GM10266 (cell line): ENCODE measurements at regions not wholly inside any gene's neighbourhood (a gene's known extent, or its start where the extent isn't known, plus 50 kb on each side); places are given as distances from the start of the nearest gene placed in this dataset.

ENCODE experiments used
- DNase-seq: peaks from one replicate; pipeline ENCODE4 v3.0.0; 2012; ENCODE audit errors: extremely low spot score
- TF ChIP-seq, protein P1 (sequence below): IDR thresholded peaks from 2 replicates; pipeline ENCODE4 v1.5.1; 2012; ENCODE audit warnings: mild to moderate bottlenecking, low read depth; ENCODE audit not compliant: control insufficient read depth, insufficient read depth; ENCODE audit errors: missing control alignments

DNA sequence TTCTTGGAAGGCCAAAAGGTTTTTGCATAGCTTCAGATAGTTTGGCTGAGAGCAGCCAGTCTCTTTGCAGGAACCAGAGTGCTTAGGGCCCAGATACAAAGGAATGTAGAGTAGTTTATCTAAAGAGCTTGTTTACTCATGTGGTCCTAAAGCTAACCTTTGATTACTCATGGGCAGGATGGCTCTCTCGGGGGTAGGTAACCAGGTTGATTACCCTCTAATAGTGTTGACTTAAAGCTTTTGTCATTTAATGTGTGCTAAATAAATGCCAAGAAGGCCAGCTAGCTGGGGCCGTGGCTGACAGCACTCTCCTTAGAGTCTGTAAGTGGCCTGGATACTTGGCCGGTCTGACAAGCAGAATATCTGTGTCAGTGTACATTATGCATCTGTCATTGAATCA lies 69.7 kb upstream of the MAGEB16 start:
- no peak for DNase-seq
- TF ChIP-seq, protein P1, sequence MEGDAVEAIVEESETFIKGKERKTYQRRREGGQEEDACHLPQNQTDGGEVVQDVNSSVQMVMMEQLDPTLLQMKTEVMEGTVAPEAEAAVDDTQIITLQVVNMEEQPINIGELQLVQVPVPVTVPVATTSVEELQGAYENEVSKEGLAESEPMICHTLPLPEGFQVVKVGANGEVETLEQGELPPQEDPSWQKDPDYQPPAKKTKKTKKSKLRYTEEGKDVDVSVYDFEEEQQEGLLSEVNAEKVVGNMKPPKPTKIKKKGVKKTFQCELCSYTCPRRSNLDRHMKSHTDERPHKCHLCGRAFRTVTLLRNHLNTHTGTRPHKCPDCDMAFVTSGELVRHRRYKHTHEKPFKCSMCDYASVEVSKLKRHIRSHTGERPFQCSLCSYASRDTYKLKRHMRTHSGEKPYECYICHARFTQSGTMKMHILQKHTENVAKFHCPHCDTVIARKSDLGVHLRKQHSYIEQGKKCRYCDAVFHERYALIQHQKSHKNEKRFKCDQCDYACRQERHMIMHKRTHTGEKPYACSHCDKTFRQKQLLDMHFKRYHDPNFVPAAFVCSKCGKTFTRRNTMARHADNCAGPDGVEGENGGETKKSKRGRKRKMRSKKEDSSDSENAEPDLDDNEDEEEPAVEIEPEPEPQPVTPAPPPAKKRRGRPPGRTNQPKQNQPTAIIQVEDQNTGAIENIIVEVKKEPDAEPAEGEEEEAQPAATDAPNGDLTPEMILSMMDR, result no peak

DNA sequence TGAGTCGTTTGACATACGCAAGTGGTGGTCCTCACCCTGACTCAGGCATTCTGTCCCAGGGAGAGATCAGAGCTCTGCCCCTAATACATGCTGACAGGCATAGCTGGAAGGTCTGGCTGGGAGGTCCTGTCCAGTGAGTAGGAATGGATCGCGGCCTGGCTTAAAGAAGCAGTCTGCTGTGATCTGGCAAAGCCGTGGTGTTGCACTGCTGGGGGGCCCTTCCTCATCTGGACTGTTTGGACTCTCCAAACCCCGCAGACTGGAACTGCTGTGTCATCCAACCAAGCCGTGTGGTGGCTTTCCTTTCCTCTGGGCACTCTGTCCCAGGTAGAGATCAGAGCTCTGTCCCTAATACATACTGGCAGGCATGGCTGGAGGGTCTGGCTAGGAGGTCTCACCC lies 64.3 kb upstream of the MAGEB16 start:
- TF ChIP-seq, protein P1, result no peak
- no peak for DNase-seq

DNA sequence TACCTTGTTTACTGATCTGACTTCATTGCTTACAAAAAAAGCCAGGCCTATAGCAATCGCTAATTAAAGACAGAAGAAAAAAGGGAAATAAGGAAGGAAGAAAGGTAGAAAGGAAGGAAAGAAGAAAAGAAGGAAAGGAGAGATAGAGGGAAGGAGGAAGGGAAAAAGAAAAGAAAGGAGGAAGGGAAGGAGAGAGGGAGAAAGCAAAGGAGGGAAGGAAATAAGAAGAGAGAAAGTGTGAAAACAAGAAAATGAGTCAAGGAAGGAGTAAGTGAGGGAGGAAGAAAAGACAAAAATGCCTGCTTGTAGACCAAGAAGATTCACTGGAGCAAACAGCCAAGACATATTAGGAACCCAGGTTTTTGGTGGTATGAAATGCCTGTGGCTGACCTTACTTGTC lies 57.0 kb upstream of the MAGEB16 start:
- DNase-seq, result no peak
- TF ChIP-seq, protein P1, result no peak

DNA sequence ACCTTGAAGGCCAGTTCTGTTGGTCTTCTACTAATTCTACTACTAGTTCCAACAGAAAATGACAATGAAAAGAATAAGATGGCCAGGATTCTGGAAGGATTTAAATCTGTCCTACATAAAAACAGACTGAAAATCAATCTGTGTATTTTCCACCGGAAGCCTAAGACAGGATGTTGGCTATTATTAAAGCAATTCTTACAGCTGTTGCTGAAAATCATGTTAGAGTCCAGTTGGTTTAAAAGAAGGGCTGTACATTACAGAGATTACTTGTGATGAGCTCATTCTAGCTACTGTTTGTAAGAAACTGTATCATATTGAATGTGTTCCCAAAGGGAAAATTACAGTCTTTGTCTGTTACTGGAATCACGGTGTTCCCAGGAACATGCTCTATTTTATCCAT lies 54.8 kb upstream of the MAGEB16 start:
- DNase-seq, result no peak
- TF ChIP-seq, protein P1, result no peak
